Hippocampal formation (tissue), 2 donors: ENCODE measurements at regions not wholly inside any gene's neighbourhood (a gene's known extent, or its start where the extent isn't known, plus 50 kb on each side); places are given as distances from the start of the nearest gene placed in this dataset.

Source experiments
- DNase-seq, 2 donors: peaks; one replicate each; lab custom pipeline; 2025; lab: John Stamatoyannopoulos, UW

DNA sequence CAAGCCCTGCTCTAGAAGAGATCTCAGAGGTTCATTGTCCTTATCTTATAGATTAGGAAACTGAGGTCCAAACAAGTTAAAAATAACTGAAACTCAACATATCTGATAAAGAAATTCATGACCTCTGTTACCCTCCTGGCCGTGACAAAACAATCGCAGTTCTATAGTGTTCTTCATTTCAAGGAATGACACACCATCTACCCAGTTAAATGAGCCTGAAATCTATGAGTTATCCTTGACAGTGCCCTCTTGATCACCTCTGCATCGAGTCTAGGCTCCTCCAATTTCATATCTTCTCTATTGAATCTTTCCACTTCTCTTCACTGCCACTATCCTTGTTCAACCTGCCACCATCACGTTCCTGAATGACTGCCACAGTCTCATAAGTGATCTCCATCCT, 325.3 kb upstream of the TEX13C start:
- no peak for DNase-seq

- DNase-seq: no peak
These were observed 315.8 kb upstream of the TEX13C start for GRCh38 chrX:125003746-125004446.

DNA sequence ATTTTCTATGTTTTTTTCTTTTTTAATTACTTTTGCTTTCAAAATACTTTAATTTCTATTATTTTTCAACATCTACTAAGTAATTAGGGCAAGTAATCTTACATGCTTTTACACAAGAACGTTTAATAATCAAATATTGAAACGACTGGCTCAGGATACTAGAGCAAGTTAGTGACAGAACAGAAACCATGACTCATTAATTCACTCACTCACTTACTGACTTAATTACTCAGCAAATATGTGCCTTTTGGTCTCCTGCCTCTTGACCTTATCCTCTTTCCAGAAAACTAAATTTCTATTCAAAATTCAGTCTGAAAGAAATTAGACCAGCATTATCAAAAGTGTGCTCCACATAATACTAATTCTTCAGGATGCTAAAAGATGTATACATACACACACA, 314.9 kb upstream of the TEX13C start:
- no peak for DNase-seq

DNA sequence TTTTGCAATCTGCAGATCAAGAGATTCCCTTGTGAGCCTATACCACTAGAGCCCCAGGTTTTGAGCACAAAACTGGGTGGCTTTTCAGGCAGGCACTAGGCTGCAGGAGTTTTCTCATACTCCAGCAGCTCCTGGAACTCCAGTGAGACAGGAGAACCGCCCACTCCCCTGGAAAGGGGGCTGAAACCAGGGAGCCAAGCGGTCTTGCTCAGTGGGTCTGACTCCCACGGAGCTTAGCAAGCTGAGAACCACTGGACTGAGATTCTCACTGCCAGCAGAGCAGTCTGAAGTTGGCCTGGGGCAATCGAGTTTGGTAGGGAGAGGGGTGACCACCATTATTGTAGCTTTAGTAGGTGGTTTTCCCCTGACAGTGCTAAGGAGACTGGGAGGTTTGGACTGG, 313.8 kb upstream of the TEX13C start:
- no peak for DNase-seq

DNA sequence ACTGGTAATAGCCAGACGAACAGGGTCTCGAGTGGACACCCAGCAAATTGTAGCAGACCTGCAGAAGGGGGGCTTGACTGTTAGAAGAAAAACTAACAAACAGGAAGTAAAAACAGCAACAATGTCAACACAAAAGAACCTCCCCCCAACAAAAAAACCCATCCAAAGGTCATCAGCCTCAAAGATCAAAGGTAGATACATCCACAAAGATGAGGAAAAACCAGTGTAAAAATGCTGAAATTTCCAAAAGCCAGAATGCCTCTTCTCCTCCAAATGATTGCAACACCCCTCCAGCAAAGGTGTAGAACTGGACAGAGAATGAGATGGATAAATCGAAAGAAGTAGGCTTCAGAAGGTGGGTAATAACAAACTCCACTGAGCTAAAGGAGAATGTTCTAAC, 313.0 kb upstream of the TEX13C start:
- no peak for DNase-seq

DNA sequence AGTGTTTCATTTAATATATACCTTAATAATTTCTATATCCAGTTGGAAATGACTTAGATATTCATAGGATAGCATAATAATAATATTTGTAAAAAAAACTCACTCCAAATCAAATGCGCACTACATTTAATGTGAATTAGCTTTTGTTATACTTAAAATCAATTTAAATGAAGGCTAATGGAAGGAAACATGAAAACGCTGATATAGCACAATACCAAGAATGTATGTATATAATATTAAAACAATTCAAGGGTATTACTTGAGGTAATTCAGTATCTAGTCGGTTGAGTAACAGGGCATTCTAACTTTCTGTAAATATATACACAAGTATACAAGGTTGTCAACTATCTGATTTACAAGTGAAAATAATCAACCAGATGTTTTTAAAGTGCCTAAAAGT, 307.1 kb upstream of the TEX13C start:
- no peak for DNase-seq

- no peak for DNase-seq
These were observed 290.5 kb upstream of the TEX13C start for GRCh38 chrX:125029131-125029530.
